AG09309 (cell line): ENCODE measurements at regions not wholly inside any gene's neighbourhood (a gene's known extent, or its start where the extent isn't known, plus 50 kb on each side); places are given as distances from the start of the nearest gene placed in this dataset.

Experiments used
- DNase-seq: peaks from one replicate; pipeline ENCODE4 v3.0.0-alpha.2; 2010; ENCODE audit warnings: low read depth
- H3K4me3 ChIP-seq: 2 replicates; pipeline ENCODE4 v1.5.1; 2011; ENCODE audit warnings: mild to moderate bottlenecking, low read depth, low read length, moderate library complexity; ENCODE audit not compliant: control insufficient read depth
- TF ChIP-seq, protein P1 (sequence below): IDR thresholded peaks from 2 replicates; pipeline ENCODE4 v1.5.1; 2011; ENCODE audit warnings: mild to moderate bottlenecking, low read depth, low read length, inconsistent platforms; ENCODE audit not compliant: insufficient read depth, control insufficient read depth; ENCODE audit errors: missing control alignments

DNA sequence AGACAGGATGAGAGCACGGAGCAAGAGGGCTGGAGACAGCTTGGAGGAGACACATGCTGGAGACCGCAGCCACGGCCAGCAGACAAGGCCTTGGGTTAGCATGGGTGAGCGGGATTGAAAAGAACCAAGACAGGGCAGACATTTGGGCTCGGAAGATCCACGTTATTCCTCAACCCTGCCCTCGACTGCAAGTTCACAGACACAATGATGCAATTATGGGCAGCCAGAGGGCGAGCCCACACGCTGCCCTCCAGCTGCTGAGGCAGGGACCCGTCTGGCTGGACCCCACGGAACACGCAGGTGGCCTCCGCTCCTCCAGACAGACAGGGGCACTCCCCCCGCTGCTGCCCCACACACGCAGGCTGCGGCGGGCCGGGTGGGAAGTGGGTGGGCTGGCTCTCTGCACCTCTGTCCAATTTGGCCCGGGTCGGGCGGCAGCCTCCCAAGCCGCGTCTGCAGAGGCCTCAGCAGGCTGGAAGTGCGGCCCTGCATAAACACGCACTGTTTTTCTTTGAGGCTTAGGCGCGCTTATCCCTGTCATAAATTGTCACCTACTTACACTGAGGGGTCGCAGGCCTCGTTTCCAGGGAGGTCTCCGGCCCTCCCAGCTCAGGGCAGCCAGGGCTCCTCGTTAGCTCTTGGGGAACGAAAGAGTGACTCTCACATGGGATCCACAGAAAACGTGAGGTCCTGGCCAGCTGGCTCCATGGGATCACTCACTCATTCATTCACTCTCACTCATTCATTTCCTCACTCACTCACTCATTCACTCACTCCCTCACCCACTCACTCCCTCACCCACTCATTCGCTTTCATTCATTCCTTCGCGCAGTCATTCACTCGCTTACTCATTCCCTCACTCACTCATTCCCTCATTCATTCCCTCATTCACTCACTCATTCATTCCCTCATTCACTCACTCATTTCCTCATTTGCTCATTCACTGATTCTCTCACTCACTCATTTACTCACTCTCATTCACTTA is 303.9 kb downstream of the C16orf95 start:
- TF ChIP-seq, protein P1, sequence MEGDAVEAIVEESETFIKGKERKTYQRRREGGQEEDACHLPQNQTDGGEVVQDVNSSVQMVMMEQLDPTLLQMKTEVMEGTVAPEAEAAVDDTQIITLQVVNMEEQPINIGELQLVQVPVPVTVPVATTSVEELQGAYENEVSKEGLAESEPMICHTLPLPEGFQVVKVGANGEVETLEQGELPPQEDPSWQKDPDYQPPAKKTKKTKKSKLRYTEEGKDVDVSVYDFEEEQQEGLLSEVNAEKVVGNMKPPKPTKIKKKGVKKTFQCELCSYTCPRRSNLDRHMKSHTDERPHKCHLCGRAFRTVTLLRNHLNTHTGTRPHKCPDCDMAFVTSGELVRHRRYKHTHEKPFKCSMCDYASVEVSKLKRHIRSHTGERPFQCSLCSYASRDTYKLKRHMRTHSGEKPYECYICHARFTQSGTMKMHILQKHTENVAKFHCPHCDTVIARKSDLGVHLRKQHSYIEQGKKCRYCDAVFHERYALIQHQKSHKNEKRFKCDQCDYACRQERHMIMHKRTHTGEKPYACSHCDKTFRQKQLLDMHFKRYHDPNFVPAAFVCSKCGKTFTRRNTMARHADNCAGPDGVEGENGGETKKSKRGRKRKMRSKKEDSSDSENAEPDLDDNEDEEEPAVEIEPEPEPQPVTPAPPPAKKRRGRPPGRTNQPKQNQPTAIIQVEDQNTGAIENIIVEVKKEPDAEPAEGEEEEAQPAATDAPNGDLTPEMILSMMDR, result no peak
- no peak overlapping the region for H3K4me3 ChIP-seq
- no peak for DNase-seq

DNA sequence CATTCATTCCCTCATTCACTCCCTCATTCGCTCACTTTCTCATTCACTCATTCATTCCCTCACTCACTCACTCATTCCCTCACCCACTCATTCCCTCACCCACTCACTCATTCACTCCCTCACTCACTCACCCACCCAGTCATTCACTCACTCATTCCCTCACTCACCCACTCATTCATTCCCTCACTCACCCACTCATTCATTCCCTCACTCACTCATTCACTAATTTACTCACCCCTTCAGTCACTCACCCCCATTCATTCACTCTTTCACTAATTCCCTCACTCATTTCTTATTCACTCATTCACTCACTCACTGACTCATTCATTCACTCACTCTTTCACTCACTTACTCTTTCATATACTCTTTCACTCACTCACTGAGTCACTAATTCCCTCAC is 303.1 kb downstream of the C16orf95 start:
- H3K4me3 ChIP-seq, result no peak overlapping the region
- TF ChIP-seq, protein P1, result no peak
- DNase-seq, result no peak

DNA sequence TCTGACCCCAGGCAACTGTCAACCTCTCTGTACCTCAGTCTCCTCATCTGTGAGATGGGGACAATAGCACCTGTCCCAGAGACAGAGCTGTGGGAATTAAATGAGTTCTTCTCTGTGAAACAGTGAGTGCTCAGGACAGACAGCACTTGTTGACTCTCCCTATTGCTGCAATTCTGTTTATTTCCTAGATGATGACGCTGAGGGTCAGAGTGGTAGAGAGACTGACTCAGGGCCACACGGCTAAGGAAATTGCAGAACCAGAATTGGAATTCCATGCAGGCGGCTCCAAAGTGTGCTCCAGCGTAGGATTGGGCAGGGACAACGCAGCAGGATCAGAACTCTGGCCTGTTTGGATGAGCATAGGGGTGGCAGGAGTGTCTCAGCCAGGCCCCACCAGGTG is 302.2 kb downstream of the C16orf95 start:
- TF ChIP-seq, protein P1, result no peak
- no peak for DNase-seq
- no peak overlapping the region for H3K4me3 ChIP-seq

DNA sequence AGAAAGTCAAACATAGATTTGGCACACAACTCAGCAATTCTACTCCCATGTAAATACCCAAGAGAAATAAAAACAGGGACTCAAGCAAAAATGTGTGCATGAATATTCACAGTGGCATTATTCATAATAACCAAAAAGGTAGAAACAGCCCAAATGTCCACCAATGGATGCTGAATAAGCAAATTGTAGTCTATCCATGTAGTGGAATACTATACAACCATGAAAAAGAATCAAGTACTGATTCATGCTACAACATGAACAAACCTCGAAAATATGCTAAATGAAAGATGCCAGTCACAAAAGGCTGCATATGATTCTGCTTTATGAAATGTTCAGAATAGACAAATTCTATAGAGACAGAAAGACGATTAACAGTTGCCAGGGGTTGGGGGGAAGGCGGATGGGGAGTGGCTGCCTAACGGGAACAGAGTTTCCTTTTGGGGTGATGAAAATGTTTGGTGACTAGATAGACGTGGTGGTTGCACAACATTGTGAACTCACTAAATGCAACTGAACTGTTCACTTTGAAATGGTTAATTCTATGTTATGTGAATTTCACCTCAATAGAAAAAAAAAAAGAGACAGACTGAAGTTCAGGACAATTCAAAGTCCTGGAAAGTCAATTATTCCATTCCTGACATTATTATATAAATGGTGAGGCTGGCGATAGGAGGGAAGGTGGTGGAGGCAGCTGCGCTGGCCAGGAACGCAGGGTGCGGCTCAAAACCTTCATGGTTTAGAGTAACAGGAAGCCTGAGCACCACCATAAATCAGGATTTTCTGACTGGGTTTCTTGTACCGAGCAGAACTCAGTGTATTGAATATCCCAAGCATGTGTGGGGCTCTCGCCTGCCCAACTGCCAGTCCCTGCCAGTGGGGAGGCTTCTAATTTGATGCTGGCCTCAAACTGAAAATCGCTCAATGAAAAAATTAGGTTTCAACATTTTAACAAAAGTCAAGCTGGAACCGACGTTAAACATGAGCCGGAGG is 300.9 kb downstream of the C16orf95 start:
- H3K4me3 ChIP-seq, result no peak overlapping the region
- no peak for DNase-seq
- TF ChIP-seq, protein P1, result no peak

DNA sequence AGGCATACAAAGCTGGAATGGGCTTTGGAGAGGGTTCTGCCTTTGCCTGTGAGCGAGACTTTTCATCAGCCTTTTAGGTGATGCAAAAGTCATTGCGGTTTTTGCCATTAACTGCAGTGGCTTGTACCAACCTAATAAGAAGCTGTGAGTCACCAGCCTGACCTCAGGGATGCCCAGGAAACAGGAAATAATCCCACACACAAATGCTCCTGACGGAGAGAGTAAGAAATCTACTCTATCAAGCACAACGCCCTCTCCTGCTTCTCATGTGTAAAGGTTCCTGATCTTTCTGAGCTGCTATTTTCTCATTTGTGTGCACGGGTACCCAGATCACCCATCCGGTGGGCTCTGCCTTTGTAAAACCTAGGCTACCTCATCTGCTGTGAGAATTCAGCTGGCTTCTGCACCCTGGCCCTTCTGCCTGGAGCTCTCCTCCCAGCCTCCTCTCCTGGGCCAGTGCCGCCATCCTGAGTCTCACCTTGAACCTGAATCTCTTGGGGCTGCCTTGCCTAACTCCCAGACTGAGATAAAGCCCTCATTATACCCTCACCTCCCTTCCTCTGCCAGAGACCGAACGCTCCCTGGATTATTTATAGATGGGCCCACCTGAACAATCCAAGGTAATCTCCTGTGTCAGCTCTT is 299.7 kb downstream of the C16orf95 start:
- H3K4me3 ChIP-seq, result no peak overlapping the region
- TF ChIP-seq, protein P1, result peak; percentile 54
- DNase-seq, result peak; percentile 88

DNA sequence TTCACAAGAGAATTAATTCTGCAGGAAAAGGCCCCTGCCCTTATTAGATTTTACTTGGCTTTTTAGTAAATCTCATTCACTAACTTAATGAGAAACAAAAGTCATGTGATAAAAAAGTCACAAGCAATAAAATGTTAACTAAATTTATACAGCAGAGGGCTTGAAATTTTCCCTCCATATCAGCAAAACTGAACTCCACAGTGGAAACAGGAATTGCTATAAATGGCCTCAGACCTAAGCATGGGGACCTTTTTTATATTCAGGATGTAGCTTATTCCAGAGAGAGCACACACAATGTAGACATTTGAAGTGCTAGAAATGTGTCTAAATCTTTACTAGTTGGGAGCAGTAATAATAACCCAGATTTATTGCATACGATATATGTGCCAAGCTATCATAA is 291.5 kb downstream of the C16orf95 start:
- no peak overlapping the region for H3K4me3 ChIP-seq
- DNase-seq, result no peak
- TF ChIP-seq, protein P1, result no peak
